ENCODE measurements at regions not wholly inside any gene's neighbourhood (a gene's known extent, or its start where the extent isn't known, plus 50 kb on each side); places are given as distances from the start of the nearest gene placed in this dataset.

- TF ChIP-seq CTCF (conservative IDR thresholded peaks at IDR 0.05 in 1 of 2, IDR thresholded peaks at IDR 0.05 in 1 of 2; ENCODE audit: low read depth in 1 of 2, low read length in 2 of 2) = no peak
- TF ChIP-seq EZH2 (IDR thresholded peaks at IDR 0.05; ENCODE audit: low read length, missing control alignments) = no peak
Observed at GRCh38 chr14:53780051-53780555, 176.5 kb downstream of the BMP4 start.

Data from fibroblast of lung (primary cell).